GM23338 (cell line): ENCODE measurements at regions not wholly inside any gene's neighbourhood (a gene's known extent, or its start where the extent isn't known, plus 50 kb on each side); places are given as distances from the start of the nearest gene placed in this dataset.

Source experiments
- ATAC-seq: fragments of 200-7000 bp; cut with Tn5 transposase; 3 replicates; pipeline ENCODE4 v1.9.1; 2020
- DNase-seq: peaks from one replicate; pipeline ENCODE4 v3.0.0-alpha.2; 2015; ENCODE audit warnings: low spot score
- H2AFZ ChIP-seq: fragments of 200-600 bp; sonication (generic); 2 replicates; pipeline ENCODE4 v1.8.0; 2016; ENCODE audit warnings: antibody characterized with exemption, mild to moderate bottlenecking, moderate library complexity
- H3F3A ChIP-seq: fragments of 200-600 bp; sonication (generic); replicated peaks from 2 replicates; pipeline ENCODE4 v1.8.0; 2017; ENCODE audit warnings: antibody characterized with exemption, mixed run types, low read depth
- H3K27ac ChIP-seq: fragments of 200-600 bp; sonication (generic); 2 replicates; pipeline ENCODE4 v1.6.1; 2016; ENCODE audit warnings: low read depth
- H3K27me3 ChIP-seq: fragments of 200-600 bp; sonication (generic); 2 replicates; pipeline ENCODE4 v1.8.0; 2016; ENCODE audit warnings: mild to moderate bottlenecking, mixed run types, moderate library complexity; ENCODE audit not compliant: insufficient read depth
- H3K36me3 ChIP-seq: fragments of 200-600 bp; sonication (generic); 2 replicates; pipeline ENCODE4 v1.8.0; 2016; ENCODE audit warnings: mild to moderate bottlenecking; ENCODE audit not compliant: insufficient read depth
- H3K4me1 ChIP-seq: fragments of 200-600 bp; sonication (generic); 2 replicates; pipeline ENCODE4 v1.8.0; 2016; ENCODE audit warnings: mild to moderate bottlenecking, moderate library complexity; ENCODE audit not compliant: insufficient read depth
- H3K4me2 ChIP-seq: fragments of 200-600 bp; sonication (generic); 2 replicates; pipeline ENCODE4 v1.7.1; 2017; ENCODE audit warnings: mixed run types
- H3K4me3 ChIP-seq: fragments of 200-600 bp; sonication (generic); 2 replicates; pipeline ENCODE4 v1.6.1; 2016; ENCODE audit warnings: mixed run types
- H3K79me2 ChIP-seq: fragments of 200-600 bp; sonication (generic); replicated peaks from 2 replicates; pipeline ENCODE4 v1.8.0; 2017; ENCODE audit warnings: mild to moderate bottlenecking; ENCODE audit not compliant: insufficient read depth
- H3K9me2 ChIP-seq: fragments of 200-600 bp; sonication (generic); 2 replicates; pipeline ENCODE4 v1.8.0; 2017; ENCODE audit not compliant: insufficient read depth
- H4K20me1 ChIP-seq: fragments of 200-600 bp; sonication (generic); replicated peaks from 2 replicates; pipeline ENCODE4 v1.8.0; 2017; ENCODE audit warnings: mild to moderate bottlenecking; ENCODE audit not compliant: insufficient read depth
- H3K27ac Mint-ChIP-seq: 2 replicates; pipeline ENCODE4 v1.8.0; 2020; ENCODE audit warnings: inconsistent platforms, mild to moderate bottlenecking, moderate library complexity, mixed read lengths
- H3K27me3 Mint-ChIP-seq: 3 replicates; pipeline ENCODE4 v1.8.0; 2022; ENCODE audit warnings: low read depth, mild to moderate bottlenecking, moderate library complexity, mixed read lengths, inconsistent platforms; ENCODE audit not compliant: insufficient read depth, poor library complexity
- H3K36me3 Mint-ChIP-seq: 3 replicates; pipeline ENCODE4 v1.8.0; 2021; ENCODE audit warnings: low read depth, mild to moderate bottlenecking, inconsistent platforms, moderate library complexity, mixed read lengths
- H3K4me1 Mint-ChIP-seq: 3 replicates; pipeline ENCODE4 v1.8.0; 2020; ENCODE audit warnings: mild to moderate bottlenecking, inconsistent platforms, mixed read lengths
- H3K4me3 Mint-ChIP-seq: 3 replicates; pipeline ENCODE4 v1.8.0; 2021; ENCODE audit warnings: moderate library complexity, mild to moderate bottlenecking, inconsistent platforms, mixed read lengths
- H3K9me3 Mint-ChIP-seq: 3 replicates; pipeline ENCODE4 v1.8.0; 2020; ENCODE audit warnings: moderate library complexity, mild to moderate bottlenecking, inconsistent platforms, mixed read lengths
- CREB1 ChIP-seq: fragments of 250-450 bp; sonication (Bioruptor Pico); IDR thresholded peaks from 2 replicates; pipeline ENCODE4 v1.5.0; 2020; ENCODE audit warnings: low read depth, mild to moderate bottlenecking, moderate library complexity
- EZH2phosphoT487 ChIP-seq: fragments of 200-600 bp; sonication (generic); IDR thresholded peaks from one replicate; pipeline ENCODE4 v1.8.1; 2018; ENCODE audit warnings: antibody characterized with exemption; ENCODE audit not compliant: unreplicated experiment
- JUNB ChIP-seq: IDR thresholded peaks from one replicate; pipeline ENCODE4 v1.6.1; 2016; ENCODE audit warnings: antibody characterized with exemption; ENCODE audit not compliant: unreplicated experiment
- NANOG ChIP-seq: IDR thresholded peaks from 2 replicates; pipeline ENCODE4 v1.6.1; 2016; ENCODE audit warnings: antibody characterized with exemption, borderline replicate concordance
- POLR2AphosphoS5 ChIP-seq: IDR thresholded peaks from 2 replicates; pipeline ENCODE4 v1.6.1; 2016; ENCODE audit warnings: antibody characterized with exemption, low read depth
- ZNF114 ChIP-seq: fragments of 250-450 bp; sonication (Bioruptor Pico); IDR thresholded peaks from 2 replicates; pipeline ENCODE4 v1.5.0; 2020; ENCODE audit warnings: mild to moderate bottlenecking, moderate library complexity
- ZNF462 ChIP-seq: fragments of 250-450 bp; sonication (Bioruptor Pico); IDR thresholded peaks from 2 replicates; pipeline ENCODE4 v1.5.0; 2020; ENCODE audit warnings: mild to moderate bottlenecking, moderate library complexity

GRCh38 chr4:125928652-125929051 is 613.9 kb downstream of the FAT4 start:
- Histone ChIP-seq H3K27ac (no peak overlapping the region), H3K9me2 (peaks cover 4% of the 10 kb centered on the region; the same call in 1 of the 2 replicates), H4K20me1 (no peaks in the 10 kb centered on the region), H3F3A (no peaks in the 10 kb centered on the region), H3K4me2 (no peak overlapping the region), H3K36me3 (no peaks in the 10 kb centered on the region), H3K4me3 (no peak overlapping the region), H3K4me1 (no peaks in the 10 kb centered on the region), H3K79me2 (no peaks in the 10 kb centered on the region), H3K27me3 (no peaks in the 10 kb centered on the region), H2AFZ (no peak overlapping the region)
- ATAC-seq (peak; percentile 35; the same call in 1 of the 3 replicates), DNase-seq (peak; percentile 3)
- Mint-ChIP-seq H3K36me3 (no peaks in the 10 kb centered on the region), H3K4me1 (no peaks in the 10 kb centered on the region), H3K27me3 (no peaks in the 10 kb centered on the region), H3K9me3 (peaks cover 6% of the 10 kb centered on the region; the same call in 2 of the 3 replicates), H3K27ac (no peak overlapping the region), H3K4me3 (no peak overlapping the region)
- TF ChIP-seq ZNF462 (no peak), JUNB (no peak), ZNF114 (CRISPR knock-in tag) (no peak)

GRCh38 chr4:125938541-125938940 is 623.8 kb downstream of the FAT4 start:
- Mint-ChIP-seq H3K9me3 (peaks cover 6% of the 10 kb centered on the region; the same call in 1 of the 3 replicates), H3K27me3 (no peaks in the 10 kb centered on the region), H3K4me3 (no peak overlapping the region), H3K36me3 (no peaks in the 10 kb centered on the region), H3K4me1 (no peaks in the 10 kb centered on the region), H3K27ac (no peak overlapping the region)
- Histone ChIP-seq H3K27ac (no peak overlapping the region), H3K36me3 (no peaks in the 10 kb centered on the region), H3K4me1 (no peaks in the 10 kb centered on the region), H3K79me2 (no peaks in the 10 kb centered on the region), H3K27me3 (no peaks in the 10 kb centered on the region), H2AFZ (no peak overlapping the region), H4K20me1 (no peaks in the 10 kb centered on the region), H3F3A (no peaks in the 10 kb centered on the region), H3K4me2 (no peak overlapping the region), H3K4me3 (no peak overlapping the region), H3K9me2 (no peaks in the 10 kb centered on the region)
- DNase-seq (no peak), ATAC-seq (no peak)
- TF ChIP-seq NANOG (no peak), JUNB (no peak), CREB1 (CRISPR knock-in tag) (no peak), EZH2phosphoT487 (no peak), POLR2AphosphoS5 (no peak), ZNF462 (no peak)
